ENCODE measurements at regions not wholly inside any gene's neighbourhood (a gene's known extent, or its start where the extent isn't known, plus 50 kb on each side); places are given as distances from the start of the nearest gene placed in this dataset.
A peak's percentile ranks its signal among the peaks of the same experiment; 100 is the strongest.

GRCh38 chr6:3601570-3601969 is 144.7 kb upstream of the SLC22A23 start:
- H3K4me3 ChIP-seq, result no peak overlapping the region
- no peak for DNase-seq (ENCODE audit: low read depth, low spot score)
- H3K27ac ChIP-seq, result no peak overlapping the region
- TF ChIP-seq EZH2 (IDR thresholded peaks at IDR 0.05) (no peak), POLR2AphosphoS5 (IDR thresholded peaks at IDR 0.05; ENCODE audit: borderline replicate concordance, low read depth, low read length) (no peak), FOXP2 (optimal IDR thresholded peaks at IDR 0.05; ENCODE audit: control extremely low read depth, extremely low read length, insufficient read depth) (no peak)
- H3K9me3 ChIP-seq (ENCODE audit: low read depth, low read length), result no peaks in the 10 kb centered on the region
- no peak overlapping the region for H3K9ac ChIP-seq (ENCODE audit: insufficient read length)
- no peaks in the 10 kb centered on the region for H3K36me3 ChIP-seq (ENCODE audit: insufficient read depth, low read length)

- no peaks in the 10 kb centered on the region for H3K36me3 ChIP-seq (ENCODE audit: insufficient read depth, low read length)
- H3K4me3 ChIP-seq, result no peak overlapping the region
- no peak overlapping the region for H3K27ac ChIP-seq
- no peaks in the 10 kb centered on the region for H3K9me3 ChIP-seq (ENCODE audit: low read depth, low read length)
- no peak overlapping the region for H3K9ac ChIP-seq (ENCODE audit: insufficient read length)
- TF ChIP-seq POLR2AphosphoS5 (IDR thresholded peaks at IDR 0.05; ENCODE audit: borderline replicate concordance, low read depth, low read length) (no peak), EZH2 (IDR thresholded peaks at IDR 0.05) (no peak)
- no peak for DNase-seq (ENCODE audit: low read depth, low spot score)
These were observed 140.7 kb upstream of the SLC22A23 start for GRCh38 chr6:3597500-3598064.

GRCh38 chr6:3596766-3597165 is 139.9 kb upstream of the SLC22A23 start:
- Histone ChIP-seq H3K36me3 (ENCODE audit: insufficient read depth, low read length) (no peaks in the 10 kb centered on the region), H3K9ac (ENCODE audit: insufficient read length) (no peak overlapping the region), H3K27ac (no peak overlapping the region), H3K4me3 (no peak overlapping the region), H3K9me3 (ENCODE audit: low read depth, low read length) (no peaks in the 10 kb centered on the region)
- no peak for DNase-seq (ENCODE audit: low read depth, low spot score)
- TF ChIP-seq POLR2AphosphoS5 (IDR thresholded peaks at IDR 0.05; ENCODE audit: borderline replicate concordance, low read depth, low read length) (no peak), FOXP2 (optimal IDR thresholded peaks at IDR 0.05; ENCODE audit: control extremely low read depth, extremely low read length, insufficient read depth) (no peak), EZH2 (IDR thresholded peaks at IDR 0.05) (no peak)

- no peak overlapping the region for H3K27ac ChIP-seq
- TF ChIP-seq POLR2AphosphoS5 (IDR thresholded peaks at IDR 0.05; ENCODE audit: borderline replicate concordance, low read depth, low read length), result no peak
- TF ChIP-seq EZH2 (IDR thresholded peaks at IDR 0.05), result no peak
- TF ChIP-seq FOXP2 (optimal IDR thresholded peaks at IDR 0.05; ENCODE audit: control extremely low read depth, extremely low read length, insufficient read depth), result no peak
- H3K9me3 ChIP-seq (ENCODE audit: low read depth, low read length), result no peaks in the 10 kb centered on the region
- no peak overlapping the region for H3K4me3 ChIP-seq
- no peak for DNase-seq (ENCODE audit: low read depth, low spot score)
- H3K36me3 ChIP-seq (ENCODE audit: insufficient read depth, low read length), result no peaks in the 10 kb centered on the region
- no peak overlapping the region for H3K9ac ChIP-seq (ENCODE audit: insufficient read length)
These were observed 137.4 kb upstream of the SLC22A23 start for GRCh38 chr6:3594201-3594600.

- H3K9ac ChIP-seq (ENCODE audit: insufficient read length), result no peak overlapping the region
- no peak for DNase-seq (ENCODE audit: low read depth, low spot score)
- no peaks in the 10 kb centered on the region for H3K36me3 ChIP-seq (ENCODE audit: insufficient read depth, low read length)
- no peaks in the 10 kb centered on the region for H3K9me3 ChIP-seq (ENCODE audit: low read depth, low read length)
- TF ChIP-seq EZH2 (IDR thresholded peaks at IDR 0.05) (no peak), FOXP2 (optimal IDR thresholded peaks at IDR 0.05; ENCODE audit: control extremely low read depth, extremely low read length, insufficient read depth) (no peak), POLR2AphosphoS5 (IDR thresholded peaks at IDR 0.05; ENCODE audit: borderline replicate concordance, low read depth, low read length) (no peak)
- H3K4me3 ChIP-seq, result no peak overlapping the region
- H3K27ac ChIP-seq, result no peak overlapping the region
These were observed 136.3 kb upstream of the SLC22A23 start for GRCh38 chr6:3593161-3593560.

GRCh38 chr6:3592371-3592941 is 135.6 kb upstream of the SLC22A23 start:
- Histone ChIP-seq H3K36me3 (ENCODE audit: insufficient read depth, low read length) (no peaks in the 10 kb centered on the region), H3K27ac (peak overlapping the region; percentile 77), H3K9me3 (ENCODE audit: low read depth, low read length) (no peaks in the 10 kb centered on the region), H3K9ac (ENCODE audit: insufficient read length) (peak overlapping the region; percentile 39), H3K4me3 (no peak overlapping the region)
- TF ChIP-seq POLR2AphosphoS5 (IDR thresholded peaks at IDR 0.05; ENCODE audit: borderline replicate concordance, low read depth, low read length), result no peak
- TF ChIP-seq FOXP2 (optimal IDR thresholded peaks at IDR 0.05; ENCODE audit: control extremely low read depth, extremely low read length, insufficient read depth), result no peak
- TF ChIP-seq EZH2 (IDR thresholded peaks at IDR 0.05), result no peak
- no peak for DNase-seq (ENCODE audit: low read depth, low spot score)

- no peak for TF ChIP-seq POLR2AphosphoS5 (IDR thresholded peaks at IDR 0.05; ENCODE audit: borderline replicate concordance, low read depth, low read length)
- no peak for TF ChIP-seq EZH2 (IDR thresholded peaks at IDR 0.05)
- TF ChIP-seq FOXP2 (optimal IDR thresholded peaks at IDR 0.05; ENCODE audit: control extremely low read depth, extremely low read length, insufficient read depth), result no peak
- Histone ChIP-seq H3K36me3 (ENCODE audit: insufficient read depth, low read length) (no peaks in the 10 kb centered on the region), H3K4me3 (no peak overlapping the region), H3K9me3 (ENCODE audit: low read depth, low read length) (no peaks in the 10 kb centered on the region), H3K27ac (peak overlapping the region; percentile 77), H3K9ac (ENCODE audit: insufficient read length) (peak overlapping the region; percentile 39)
- DNase-seq (ENCODE audit: low read depth, low spot score), result no peak
These were observed 135.1 kb upstream of the SLC22A23 start for GRCh38 chr6:3591970-3592369.

- Histone ChIP-seq H3K9ac (ENCODE audit: insufficient read length) (no peak overlapping the region), H3K27ac (no peak overlapping the region), H3K36me3 (ENCODE audit: insufficient read depth, low read length) (no peaks in the 10 kb centered on the region), H3K4me3 (no peak overlapping the region), H3K9me3 (ENCODE audit: low read depth, low read length) (no peaks in the 10 kb centered on the region)
- TF ChIP-seq EZH2 (IDR thresholded peaks at IDR 0.05) (no peak), FOXP2 (optimal IDR thresholded peaks at IDR 0.05; ENCODE audit: control extremely low read depth, extremely low read length, insufficient read depth) (no peak), POLR2AphosphoS5 (IDR thresholded peaks at IDR 0.05; ENCODE audit: borderline replicate concordance, low read depth, low read length) (no peak)
- no peak for DNase-seq (ENCODE audit: low read depth, low spot score)
These were observed 130.8 kb upstream of the SLC22A23 start for GRCh38 chr6:3587660-3588059.
